ENCODE measurements at regions not wholly inside any gene's neighbourhood (a gene's known extent, or its start where the extent isn't known, plus 50 kb on each side); places are given as distances from the start of the nearest gene placed in this dataset.

GRCh38 chr20:50410343-50410742, 99.8 kb upstream of the PTPN1 start:
- no peak for ATAC-seq
- no peak for TF ChIP-seq ZFP3 (CRISPR knock-in tag; IDR thresholded peaks at IDR 0.05)
- TF ChIP-seq SNAI2 (CRISPR knock-in tag; IDR thresholded peaks at IDR 0.05) = no peak
- TF ChIP-seq ZNF70 (CRISPR knock-in tag; IDR thresholded peaks at IDR 0.05) = no peak
- TF ChIP-seq ISL1 (CRISPR knock-in tag; IDR thresholded peaks at IDR 0.05) = no peak
- TF ChIP-seq GLIS3 (CRISPR knock-in tag; IDR thresholded peaks at IDR 0.05) = no peak
- TF ChIP-seq ARNTL (CRISPR knock-in tag; IDR thresholded peaks at IDR 0.05; ENCODE audit: borderline replicate concordance, low read depth) = no peak
- TF ChIP-seq, protein P1, sequence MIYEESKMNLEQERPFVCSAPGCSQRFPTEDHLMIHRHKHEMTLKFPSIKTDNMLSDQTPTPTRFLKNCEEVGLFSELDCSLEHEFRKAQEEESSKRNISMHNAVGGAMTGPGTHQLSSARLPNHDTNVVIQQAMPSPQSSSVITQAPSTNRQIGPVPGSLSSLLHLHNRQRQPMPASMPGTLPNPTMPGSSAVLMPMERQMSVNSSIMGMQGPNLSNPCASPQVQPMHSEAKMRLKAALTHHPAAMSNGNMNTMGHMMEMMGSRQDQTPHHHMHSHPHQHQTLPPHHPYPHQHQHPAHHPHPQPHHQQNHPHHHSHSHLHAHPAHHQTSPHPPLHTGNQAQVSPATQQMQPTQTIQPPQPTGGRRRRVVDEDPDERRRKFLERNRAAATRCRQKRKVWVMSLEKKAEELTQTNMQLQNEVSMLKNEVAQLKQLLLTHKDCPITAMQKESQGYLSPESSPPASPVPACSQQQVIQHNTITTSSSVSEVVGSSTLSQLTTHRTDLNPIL (CRISPR knock-in tag; IDR thresholded peaks at IDR 0.05; ENCODE audit: low read depth) = no peak
- no peak for TF ChIP-seq CSRNP3 (CRISPR knock-in tag; IDR thresholded peaks at IDR 0.05)
- no peak for TF ChIP-seq TCF4 (CRISPR knock-in tag; IDR thresholded peaks at IDR 0.05; ENCODE audit: borderline replicate concordance)
- TF ChIP-seq ESRRG (CRISPR knock-in tag; IDR thresholded peaks at IDR 0.05) = no peak
- no peak for TF ChIP-seq ZFP30 (CRISPR knock-in tag; IDR thresholded peaks at IDR 0.05)
- TF ChIP-seq RARB (CRISPR knock-in tag; IDR thresholded peaks at IDR 0.05) = no peak
- TF ChIP-seq TOX (CRISPR knock-in tag; IDR thresholded peaks at IDR 0.05; ENCODE audit: borderline replicate concordance) = no peak
- TF ChIP-seq POU6F1 (CRISPR knock-in tag; IDR thresholded peaks at IDR 0.05; ENCODE audit: borderline replicate concordance, low read depth) = no peak
- no peak for TF ChIP-seq ZC3H10 (CRISPR knock-in tag; IDR thresholded peaks at IDR 0.05)
- TF ChIP-seq ZNF565 (CRISPR knock-in tag; conservative IDR thresholded peaks at IDR 0.05; ENCODE audit: low read depth) = no peak
- TF ChIP-seq BACH2 (CRISPR knock-in tag; IDR thresholded peaks at IDR 0.05; ENCODE audit: borderline replicate concordance) = no peak

DNA sequence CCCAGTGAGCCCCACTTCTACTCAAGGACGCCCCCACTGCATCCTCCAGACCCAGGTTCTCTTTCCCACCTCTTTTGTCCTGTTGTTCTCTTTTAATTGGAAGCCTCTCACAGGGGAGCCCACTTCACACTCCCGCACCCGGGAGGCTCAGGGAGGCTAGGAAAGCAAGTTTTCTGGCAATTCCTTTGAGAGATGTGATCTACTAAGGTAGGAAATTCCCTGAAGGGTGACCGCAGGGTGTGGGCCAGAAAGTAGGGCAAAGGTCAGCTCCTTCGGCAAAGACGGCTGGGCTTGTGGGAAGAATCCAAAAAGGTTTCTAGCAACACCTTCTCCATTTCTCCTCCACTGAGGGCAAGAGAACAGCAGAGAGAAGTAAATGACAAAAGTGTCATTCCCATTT, 98.1 kb upstream of the PTPN1 start:
- no peak for TF ChIP-seq POU6F1 (CRISPR knock-in tag; IDR thresholded peaks at IDR 0.05; ENCODE audit: borderline replicate concordance, low read depth)
- no peak for TF ChIP-seq ZC3H10 (CRISPR knock-in tag; IDR thresholded peaks at IDR 0.05)
- no peak for TF ChIP-seq CSDC2 (CRISPR knock-in tag; IDR thresholded peaks at IDR 0.05)
- no peak for TF ChIP-seq ZNF70 (CRISPR knock-in tag; IDR thresholded peaks at IDR 0.05)
- no peak for TF ChIP-seq RARB (CRISPR knock-in tag; IDR thresholded peaks at IDR 0.05)
- TF ChIP-seq CSRNP3 (CRISPR knock-in tag; IDR thresholded peaks at IDR 0.05) = no peak
- no peak for TF ChIP-seq PPARA (CRISPR knock-in tag; IDR thresholded peaks at IDR 0.05; ENCODE audit: borderline replicate concordance)
- TF ChIP-seq ZFP3 (CRISPR knock-in tag; IDR thresholded peaks at IDR 0.05) = no peak
- TF ChIP-seq TOX (CRISPR knock-in tag; IDR thresholded peaks at IDR 0.05; ENCODE audit: borderline replicate concordance) = no peak
- TF ChIP-seq, protein P2, sequence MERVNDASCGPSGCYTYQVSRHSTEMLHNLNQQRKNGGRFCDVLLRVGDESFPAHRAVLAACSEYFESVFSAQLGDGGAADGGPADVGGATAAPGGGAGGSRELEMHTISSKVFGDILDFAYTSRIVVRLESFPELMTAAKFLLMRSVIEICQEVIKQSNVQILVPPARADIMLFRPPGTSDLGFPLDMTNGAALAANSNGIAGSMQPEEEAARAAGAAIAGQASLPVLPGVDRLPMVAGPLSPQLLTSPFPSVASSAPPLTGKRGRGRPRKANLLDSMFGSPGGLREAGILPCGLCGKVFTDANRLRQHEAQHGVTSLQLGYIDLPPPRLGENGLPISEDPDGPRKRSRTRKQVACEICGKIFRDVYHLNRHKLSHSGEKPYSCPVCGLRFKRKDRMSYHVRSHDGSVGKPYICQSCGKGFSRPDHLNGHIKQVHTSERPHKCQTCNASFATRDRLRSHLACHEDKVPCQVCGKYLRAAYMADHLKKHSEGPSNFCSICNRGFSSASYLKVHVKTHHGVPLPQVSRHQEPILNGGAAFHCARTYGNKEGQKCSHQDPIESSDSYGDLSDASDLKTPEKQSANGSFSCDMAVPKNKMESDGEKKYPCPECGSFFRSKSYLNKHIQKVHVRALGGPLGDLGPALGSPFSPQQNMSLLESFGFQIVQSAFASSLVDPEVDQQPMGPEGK (CRISPR knock-in tag; IDR thresholded peaks at IDR 0.05; ENCODE audit: borderline replicate concordance) = no peak
- no peak for TF ChIP-seq ISL1 (CRISPR knock-in tag; IDR thresholded peaks at IDR 0.05)
- TF ChIP-seq SNAI2 (CRISPR knock-in tag; IDR thresholded peaks at IDR 0.05) = no peak
- TF ChIP-seq, protein P1 (CRISPR knock-in tag; IDR thresholded peaks at IDR 0.05; ENCODE audit: low read depth) = no peak
- TF ChIP-seq, protein P3, sequence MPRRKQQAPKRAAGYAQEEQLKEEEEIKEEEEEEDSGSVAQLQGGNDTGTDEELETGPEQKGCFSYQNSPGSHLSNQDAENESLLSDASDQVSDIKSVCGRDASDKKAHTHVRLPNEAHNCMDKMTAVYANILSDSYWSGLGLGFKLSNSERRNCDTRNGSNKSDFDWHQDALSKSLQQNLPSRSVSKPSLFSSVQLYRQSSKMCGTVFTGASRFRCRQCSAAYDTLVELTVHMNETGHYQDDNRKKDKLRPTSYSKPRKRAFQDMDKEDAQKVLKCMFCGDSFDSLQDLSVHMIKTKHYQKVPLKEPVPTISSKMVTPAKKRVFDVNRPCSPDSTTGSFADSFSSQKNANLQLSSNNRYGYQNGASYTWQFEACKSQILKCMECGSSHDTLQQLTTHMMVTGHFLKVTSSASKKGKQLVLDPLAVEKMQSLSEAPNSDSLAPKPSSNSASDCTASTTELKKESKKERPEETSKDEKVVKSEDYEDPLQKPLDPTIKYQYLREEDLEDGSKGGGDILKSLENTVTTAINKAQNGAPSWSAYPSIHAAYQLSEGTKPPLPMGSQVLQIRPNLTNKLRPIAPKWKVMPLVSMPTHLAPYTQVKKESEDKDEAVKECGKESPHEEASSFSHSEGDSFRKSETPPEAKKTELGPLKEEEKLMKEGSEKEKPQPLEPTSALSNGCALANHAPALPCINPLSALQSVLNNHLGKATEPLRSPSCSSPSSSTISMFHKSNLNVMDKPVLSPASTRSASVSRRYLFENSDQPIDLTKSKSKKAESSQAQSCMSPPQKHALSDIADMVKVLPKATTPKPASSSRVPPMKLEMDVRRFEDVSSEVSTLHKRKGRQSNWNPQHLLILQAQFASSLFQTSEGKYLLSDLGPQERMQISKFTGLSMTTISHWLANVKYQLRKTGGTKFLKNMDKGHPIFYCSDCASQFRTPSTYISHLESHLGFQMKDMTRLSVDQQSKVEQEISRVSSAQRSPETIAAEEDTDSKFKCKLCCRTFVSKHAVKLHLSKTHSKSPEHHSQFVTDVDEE (CRISPR knock-in tag; IDR thresholded peaks at IDR 0.05) = no peak
- no peak for TF ChIP-seq ZFP30 (CRISPR knock-in tag; IDR thresholded peaks at IDR 0.05)
- no peak for TF ChIP-seq TCF4 (CRISPR knock-in tag; IDR thresholded peaks at IDR 0.05; ENCODE audit: borderline replicate concordance)
- TF ChIP-seq ZNF8 (CRISPR knock-in tag; IDR thresholded peaks at IDR 0.05) = no peak
- TF ChIP-seq BACH2 (CRISPR knock-in tag; IDR thresholded peaks at IDR 0.05; ENCODE audit: borderline replicate concordance) = no peak
- TF ChIP-seq ZNF565 (CRISPR knock-in tag; conservative IDR thresholded peaks at IDR 0.05; ENCODE audit: low read depth) = no peak
- TF ChIP-seq OSR1 (CRISPR knock-in tag; IDR thresholded peaks at IDR 0.05) = no peak

More for the DNA sequence above, 98.1 kb upstream of the PTPN1 start:
- no peak for ATAC-seq

All from SK-N-SH treated with all-trans-retinoic acid at 6 μM for 48 hours (cell line).